Peyer's patch (tissue), 4 donors: ENCODE measurements at regions not wholly inside any gene's neighbourhood (a gene's known extent, or its start where the extent isn't known, plus 50 kb on each side); places are given as distances from the start of the nearest gene placed in this dataset.

ENCODE experiments used
- CTCF ChIP-seq, 6 experiments: fragments of 450-650 bp in 4 of 6; fragments of 200-600 bp in 2 of 6; sonication (generic) in 1 of 6; IDR thresholded peaks; one replicate each; pipeline ENCODE4 v1.5.1; 2017 to 2019; ENCODE audit warnings: antibody characterized with exemption in 6 of 6, mild to moderate bottlenecking in 3 of 6, moderate library complexity in 1 of 6
- POLR2A ChIP-seq, 2 donors: fragments of 450-650 bp; IDR thresholded peaks; one replicate each; pipeline ENCODE4 v1.5.1; 2017; ENCODE audit warnings: antibody characterized with exemption in 2 of 2, mild to moderate bottlenecking in 2 of 2, moderate library complexity in 2 of 2

- no peak for TF ChIP-seq POLR2A (IDR thresholded peaks at IDR 0.05)
- TF ChIP-seq CTCF (IDR thresholded peaks at IDR 0.05), result no peak
Measured at GRCh38 chr7:10138087-10138854, 835.4 kb upstream of the PHF14 start.
